HepG2 (cell line): ENCODE measurements at regions not wholly inside any gene's neighbourhood (a gene's known extent, or its start where the extent isn't known, plus 50 kb on each side); places are given as distances from the start of the nearest gene placed in this dataset.

ENCODE experiments used
- ATAC-seq: fragments of 200-7000 bp; cut with Tn5 transposase; 3 replicates; pipeline ENCODE4 v1.9.1; 2020; ENCODE audit warnings: mild to moderate bottlenecking, moderate library complexity
- BruUV-seq: library from RNA; stranded (reverse); fragments of 400-500 nt; replicated peaks from 2 replicates; lab custom pipeline; 2021; lab: Mats Ljungman, UMichigan
- CTCF ChIA-PET: fragments of 300-600 bp; formaldehyde crosslinking; extraction: SDS; loops from one replicate; lab custom pipeline; 2021; ENCODE audit warnings: low total read pairs, inconsistent platforms, low intra/inter-chr PET ratio; lab: Yijun Ruan, JAX
- POLR2A ChIA-PET: fragments of 350-600 bp; sonication (Branson Sonifier 250); formaldehyde crosslinking; loops from one replicate; lab custom pipeline; 2020; ENCODE audit warnings: antibody characterized with exemption, inconsistent platforms; lab: Yijun Ruan, JAX
- DNase-seq: peaks from one replicate; pipeline ENCODE4 v3.0.0-alpha.2; 2015; ENCODE audit warnings: low spot score
- FAIRE-seq: peaks from 3 replicates; lab custom pipeline; 2011; peaks lifted over from hg19 to GRCh38; lab: Jason Lieb, UNC
- H2AFZ ChIP-seq: one replicate; pipeline ENCODE4 v1.6.1; 2011; ENCODE audit warnings: low read length, inconsistent platforms
- H3K27ac ChIP-seq: fragments of 300-600 bp; 3 replicates; pipeline ENCODE4 v1.8.0; 2011; ENCODE audit warnings: mixed run types, mild to moderate bottlenecking, mixed read lengths, low read length, inconsistent platforms; ENCODE audit not compliant: insufficient read depth; ENCODE audit errors: extremely low read length
- H3K27me3 ChIP-seq, 2 experiments: fragments of 200-600 bp in 1 of 2; 2 replicates in 1 of 2; 3 replicates in 1 of 2; pipeline versions ENCODE4 v1.6.0 to v1.8.0; 2011; ENCODE audit warnings: low read length in 2 of 2, mild to moderate bottlenecking in 2 of 2, moderate library complexity in 2 of 2, inconsistent platforms in 1 of 2; ENCODE audit not compliant: insufficient read depth in 2 of 2, control insufficient read depth in 1 of 2
- H3K36me3 ChIP-seq, 2 experiments: fragments of 200-600 bp in 1 of 2; replicated peaks in 1 of 2; 2 replicates in 1 of 2; 3 replicates in 1 of 2; pipeline versions ENCODE4 v1.5.1 to v1.8.0; 2011; ENCODE audit warnings: low read length in 2 of 2, inconsistent platforms in 1 of 2; ENCODE audit not compliant: insufficient read depth in 2 of 2, control insufficient read depth in 1 of 2
- H3K4me1 ChIP-seq: 2 replicates; pipeline ENCODE4 v1.5.1; 2012; ENCODE audit warnings: low read length, inconsistent platforms; ENCODE audit not compliant: insufficient read depth
- H3K4me2 ChIP-seq: 2 replicates; pipeline ENCODE4 v1.6.0; 2011; ENCODE audit warnings: low read depth, low read length, inconsistent platforms
- H3K4me3 ChIP-seq, 3 experiments: fragments of 200-600 bp in 1 of 3; sonication (generic), shearing (Covaris generic) in 1 of 3; replicated peaks in 1 of 3; 2 replicates each; pipeline ENCODE4 v1.5.1; 2011 to 2016; ENCODE audit warnings: low read length in 3 of 3, inconsistent platforms in 2 of 3, low read depth in 2 of 3, mild to moderate bottlenecking in 2 of 3, control low read depth in 1 of 3, mixed read lengths in 1 of 3; ENCODE audit not compliant: insufficient read depth in 1 of 3
- H3K79me2 ChIP-seq: one replicate; pipeline ENCODE4 v1.6.1; 2011; ENCODE audit warnings: low read length, inconsistent platforms; ENCODE audit not compliant: insufficient read depth
- H3K9ac ChIP-seq: 2 replicates; pipeline ENCODE4 v1.6.0; 2011; ENCODE audit warnings: mild to moderate bottlenecking, low read depth, low read length, inconsistent platforms; ENCODE audit not compliant: insufficient read depth
- H3K9me3 ChIP-seq: 2 replicates; pipeline ENCODE4 v1.5.1; 2012; ENCODE audit warnings: mild to moderate bottlenecking, low read length
- H4K20me1 ChIP-seq: 2 replicates; pipeline ENCODE4 v1.6.0; 2011; ENCODE audit warnings: inconsistent platforms, mild to moderate bottlenecking, low read length, moderate library complexity; ENCODE audit not compliant: insufficient read depth
- JUND ChIP-seq: sonication (generic); formaldehyde crosslinking; IDR thresholded peaks from 2 replicates; pipeline ENCODE4 v1.8.0; 2022; ENCODE audit warnings: mild to moderate bottlenecking, missing genetic modification reagents
- MAFF ChIP-seq: IDR thresholded peaks from 2 replicates; pipeline ENCODE4 v1.6.1; 2011; ENCODE audit warnings: low read depth, low read length, improper control_type of control experiment
- MAFK ChIP-seq, 2 experiments: IDR thresholded peaks in 1 of 2; conservative IDR thresholded peaks in 1 of 2; 2 replicates each; pipeline ENCODE4 v1.6.1; 2011; ENCODE audit warnings: improper control_type of control experiment in 2 of 2, low read length in 2 of 2
- TMF1 ChIP-seq: sonication (generic); formaldehyde crosslinking; IDR thresholded peaks from 2 replicates; pipeline ENCODE4 v1.8.1; 2022; ENCODE audit warnings: low read depth, missing genetic modification reagents
- ZNF788 ChIP-seq: sonication (generic); formaldehyde crosslinking; IDR thresholded peaks from 2 replicates; pipeline ENCODE4 v1.5.0; 2020; ENCODE audit warnings: mild to moderate bottlenecking, missing genetic modification reagents, borderline replicate concordance
- WGBS: methylation state at CpG from one replicate; pipeline ENCODE4 v1.1.6; 2017; ENCODE audit warnings: low lambda C conversion rate; 5-methylcytosine and 5-hydroxymethylcytosine counted together
- in situ Hi-C: cut with HindIII; loops from 2 replicates; pipeline ENCODE4 v1.10.0; 2017; ENCODE audit warnings: low pct_unique_long_range_greater_than_20kb; ENCODE audit not compliant: extremely low pct_ligation_motif_present
- intact Hi-C: fragments of 100-400 bp; cut with micrococcal nuclease; formaldehyde crosslinking; loops from one replicate; pipeline ENCODE4 v1.10.0; 2022; ENCODE audit not compliant: unreplicated experiment
- TF ChIP-seq, protein P1 (sequence below): sonication (generic); formaldehyde crosslinking; conservative IDR thresholded peaks from 2 replicates; pipeline ENCODE4 v1.4.0; 2020; ENCODE audit warnings: missing genetic modification reagents
- TF ChIP-seq, protein P2 (sequence below): sonication (generic); formaldehyde crosslinking; conservative IDR thresholded peaks from 2 replicates; pipeline ENCODE4 v1.4.0; 2020; ENCODE audit warnings: mild to moderate bottlenecking, missing genetic modification reagents, moderate library complexity

DNA sequence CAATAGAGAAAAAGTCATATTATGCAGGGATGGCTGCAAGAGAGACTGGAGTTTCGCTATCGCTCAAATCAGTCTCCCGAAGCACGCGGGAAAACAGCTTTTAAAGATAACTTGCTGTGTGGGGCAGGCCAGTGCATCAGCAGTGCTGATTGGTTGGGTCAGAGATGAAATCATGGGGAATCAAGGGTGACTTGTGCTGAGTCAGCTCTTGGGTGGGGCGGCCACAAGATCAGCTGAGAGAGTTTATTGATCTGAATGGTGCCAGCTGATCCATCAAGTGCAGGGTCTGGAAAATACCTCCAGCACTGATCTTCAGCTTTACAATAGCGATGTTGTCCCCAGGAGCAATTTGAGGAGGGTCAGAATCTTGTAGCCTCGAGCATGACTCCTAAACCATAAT, 430.5 kb downstream of the RBFOX1 start:
- TF ChIP-seq TMF1 (CRISPR knock-in tag) (no peak), JUND (CRISPR knock-in tag) (no peak), ZNF788 (CRISPR knock-in tag) (no peak), MAFK (conservative IDR thresholded peaks at IDR 0.05 in 1 of 2, IDR thresholded peaks at IDR 0.05 in 1 of 2; ENCODE audit: low read length in 2 of 2) (peak; percentile 88 to 93), MAFF (peak; percentile 86)
- TF ChIP-seq, protein P1, sequence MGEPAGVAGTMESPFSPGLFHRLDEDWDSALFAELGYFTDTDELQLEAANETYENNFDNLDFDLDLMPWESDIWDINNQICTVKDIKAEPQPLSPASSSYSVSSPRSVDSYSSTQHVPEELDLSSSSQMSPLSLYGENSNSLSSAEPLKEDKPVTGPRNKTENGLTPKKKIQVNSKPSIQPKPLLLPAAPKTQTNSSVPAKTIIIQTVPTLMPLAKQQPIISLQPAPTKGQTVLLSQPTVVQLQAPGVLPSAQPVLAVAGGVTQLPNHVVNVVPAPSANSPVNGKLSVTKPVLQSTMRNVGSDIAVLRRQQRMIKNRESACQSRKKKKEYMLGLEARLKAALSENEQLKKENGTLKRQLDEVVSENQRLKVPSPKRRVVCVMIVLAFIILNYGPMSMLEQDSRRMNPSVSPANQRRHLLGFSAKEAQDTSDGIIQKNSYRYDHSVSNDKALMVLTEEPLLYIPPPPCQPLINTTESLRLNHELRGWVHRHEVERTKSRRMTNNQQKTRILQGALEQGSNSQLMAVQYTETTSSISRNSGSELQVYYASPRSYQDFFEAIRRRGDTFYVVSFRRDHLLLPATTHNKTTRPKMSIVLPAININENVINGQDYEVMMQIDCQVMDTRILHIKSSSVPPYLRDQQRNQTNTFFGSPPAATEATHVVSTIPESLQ (CRISPR knock-in tag), result no peak
- TF ChIP-seq, protein P2, sequence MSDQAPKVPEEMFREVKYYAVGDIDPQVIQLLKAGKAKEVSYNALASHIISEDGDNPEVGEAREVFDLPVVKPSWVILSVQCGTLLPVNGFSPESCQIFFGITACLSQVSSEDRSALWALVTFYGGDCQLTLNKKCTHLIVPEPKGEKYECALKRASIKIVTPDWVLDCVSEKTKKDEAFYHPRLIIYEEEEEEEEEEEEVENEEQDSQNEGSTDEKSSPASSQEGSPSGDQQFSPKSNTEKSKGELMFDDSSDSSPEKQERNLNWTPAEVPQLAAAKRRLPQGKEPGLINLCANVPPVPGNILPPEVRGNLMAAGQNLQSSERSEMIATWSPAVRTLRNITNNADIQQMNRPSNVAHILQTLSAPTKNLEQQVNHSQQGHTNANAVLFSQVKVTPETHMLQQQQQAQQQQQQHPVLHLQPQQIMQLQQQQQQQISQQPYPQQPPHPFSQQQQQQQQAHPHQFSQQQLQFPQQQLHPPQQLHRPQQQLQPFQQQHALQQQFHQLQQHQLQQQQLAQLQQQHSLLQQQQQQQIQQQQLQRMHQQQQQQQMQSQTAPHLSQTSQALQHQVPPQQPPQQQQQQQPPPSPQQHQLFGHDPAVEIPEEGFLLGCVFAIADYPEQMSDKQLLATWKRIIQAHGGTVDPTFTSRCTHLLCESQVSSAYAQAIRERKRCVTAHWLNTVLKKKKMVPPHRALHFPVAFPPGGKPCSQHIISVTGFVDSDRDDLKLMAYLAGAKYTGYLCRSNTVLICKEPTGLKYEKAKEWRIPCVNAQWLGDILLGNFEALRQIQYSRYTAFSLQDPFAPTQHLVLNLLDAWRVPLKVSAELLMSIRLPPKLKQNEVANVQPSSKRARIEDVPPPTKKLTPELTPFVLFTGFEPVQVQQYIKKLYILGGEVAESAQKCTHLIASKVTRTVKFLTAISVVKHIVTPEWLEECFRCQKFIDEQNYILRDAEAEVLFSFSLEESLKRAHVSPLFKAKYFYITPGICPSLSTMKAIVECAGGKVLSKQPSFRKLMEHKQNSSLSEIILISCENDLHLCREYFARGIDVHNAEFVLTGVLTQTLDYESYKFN, result no peak
- under 1% methylated on average over 8 of the region's 8 CpGs for WGBS
- in situ Hi-C loops, result no loop called here
- no peak overlapping the region for H3K4me3 ChIP-seq
- no peaks in the 10 kb centered on the region for H3K36me3 ChIP-seq
- DNase-seq, result no peak
- no peak overlapping the region for H3K4me2 ChIP-seq
- no peak overlapping the region for H3K9ac ChIP-seq
- H3K27ac ChIP-seq, result no peak overlapping the region
- no TSS peak for BruUV-seq
- no peaks in the 10 kb centered on the region for H3K9me3 ChIP-seq
- 0 out of 5 replicates have a peak, but pooled peaks cover 0 to 4% of the 10 kb centered on the region in 2 experiments for H3K27me3 ChIP-seq
- POLR2A ChIA-PET, result no interaction called here
- intact Hi-C loops, result no loop called here
- no peaks in the 10 kb centered on the region for H3K79me2 ChIP-seq
- no peak for ATAC-seq
- H4K20me1 ChIP-seq, result no peaks in the 10 kb centered on the region
- CTCF ChIA-PET, result no interaction called here
- H3K4me1 ChIP-seq, result no peaks in the 10 kb centered on the region
- FAIRE-seq, result no peak
- H2AFZ ChIP-seq, result no peak overlapping the region
